ENCODE measurements at regions not wholly inside any gene's neighbourhood (a gene's known extent, or its start where the extent isn't known, plus 50 kb on each side); places are given as distances from the start of the nearest gene placed in this dataset.

DNA sequence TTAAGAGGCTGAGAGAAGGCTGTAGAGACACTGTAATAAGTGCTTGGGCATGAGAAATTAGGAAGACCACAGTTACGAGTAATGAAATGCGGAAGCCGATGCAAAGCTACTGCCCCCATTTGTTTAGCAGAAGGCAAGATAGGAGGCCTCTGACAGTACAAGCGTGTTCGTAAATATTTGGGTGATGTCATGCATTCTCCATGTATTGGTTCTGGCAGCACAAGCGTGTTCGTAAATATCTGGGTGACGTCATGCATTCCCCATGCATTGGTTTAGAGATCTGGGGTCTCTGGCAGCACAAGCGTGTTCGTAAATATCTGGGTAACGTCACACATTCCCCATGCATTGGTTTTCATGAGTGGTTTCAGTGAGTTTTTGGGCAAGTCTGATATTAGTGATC lies 661.5 kb upstream of the FRG1 start:
- no peak for DNase-seq (ENCODE audit: low read depth)

- DNase-seq (ENCODE audit: low read depth): no peak
Observed at GRCh38 chr4:189285377-189285776, 655.3 kb upstream of the FRG1 start.

GRCh38 chr4:189291939-189292338 lies 648.7 kb upstream of the FRG1 start:
- no peak for DNase-seq (ENCODE audit: low read depth)

DNA sequence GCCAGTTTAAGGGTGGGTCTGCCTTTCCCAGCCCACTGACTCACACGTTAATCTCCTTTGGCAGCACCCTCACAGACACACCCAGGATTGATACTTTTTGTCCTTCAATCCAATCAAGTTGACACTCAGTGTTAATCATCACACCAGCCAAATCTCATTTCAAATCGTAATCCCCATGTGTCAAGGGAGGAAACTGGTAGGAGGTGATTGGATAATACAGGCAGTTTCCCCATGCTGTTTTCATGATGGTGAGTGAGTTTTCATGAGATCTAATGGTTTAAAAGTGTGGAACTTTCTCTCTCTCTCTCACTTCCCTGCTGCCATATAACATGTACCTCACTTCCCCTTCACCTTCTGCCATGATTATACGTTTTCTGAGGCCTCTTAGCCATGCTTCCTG lies 647.2 kb upstream of the FRG1 start:
- DNase-seq (ENCODE audit: low read depth): no peak

GRCh38 chr4:189294574-189294973 lies 646.1 kb upstream of the FRG1 start:
- DNase-seq (ENCODE audit: low read depth): no peak

GRCh38 chr4:189299706-189300105 lies 641.0 kb upstream of the FRG1 start:
- DNase-seq (ENCODE audit: low read depth): no peak

- no peak for DNase-seq (ENCODE audit: low read depth)
Observed at GRCh38 chr4:189301692-189302091, 639.0 kb upstream of the FRG1 start.

DNA sequence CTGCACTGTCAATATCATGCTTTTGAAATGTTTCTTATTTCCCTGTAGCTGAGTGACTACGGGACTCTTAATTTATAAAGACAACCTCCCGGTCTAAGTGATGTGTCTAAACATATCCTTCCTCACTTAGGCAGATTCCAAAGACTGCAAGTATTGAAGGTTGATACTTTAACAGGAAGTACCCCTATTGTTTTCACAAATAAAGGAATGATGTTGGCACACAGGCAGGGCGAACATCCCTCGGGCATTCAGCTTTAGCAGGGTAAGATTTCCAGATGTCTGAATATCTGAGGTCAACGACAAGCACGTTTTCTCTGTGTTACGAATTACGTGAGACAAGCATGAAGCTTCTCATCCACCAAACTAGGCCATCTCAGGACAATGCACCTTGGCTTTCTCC lies 638.0 kb upstream of the FRG1 start:
- DNase-seq (ENCODE audit: low read depth): no peak

DNA sequence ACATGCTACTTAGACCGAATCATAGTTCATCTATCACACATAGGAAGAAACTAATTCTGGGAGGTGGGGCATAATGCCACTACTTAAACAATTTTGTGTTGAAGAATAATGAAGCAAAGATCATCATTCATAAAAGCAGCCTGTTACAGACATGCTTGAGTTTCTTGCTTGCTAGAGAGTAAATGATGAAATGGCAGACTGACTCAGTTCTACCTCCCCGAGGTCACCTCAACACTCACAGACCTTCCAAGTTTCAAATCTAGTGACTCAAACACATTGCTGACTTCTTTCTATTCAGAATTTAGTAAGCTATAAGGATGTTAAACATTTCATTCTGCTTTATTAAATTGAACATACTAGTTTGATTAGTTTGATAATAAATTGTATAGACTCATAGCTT lies 636.5 kb upstream of the FRG1 start:
- DNase-seq (ENCODE audit: low read depth): no peak

GRCh38 chr4:189304809-189305208 lies 635.9 kb upstream of the FRG1 start:
- DNase-seq (ENCODE audit: low read depth): no peak

- DNase-seq (ENCODE audit: low read depth): no peak
Observed at GRCh38 chr4:189305500-189305899, 635.2 kb upstream of the FRG1 start.

DNA sequence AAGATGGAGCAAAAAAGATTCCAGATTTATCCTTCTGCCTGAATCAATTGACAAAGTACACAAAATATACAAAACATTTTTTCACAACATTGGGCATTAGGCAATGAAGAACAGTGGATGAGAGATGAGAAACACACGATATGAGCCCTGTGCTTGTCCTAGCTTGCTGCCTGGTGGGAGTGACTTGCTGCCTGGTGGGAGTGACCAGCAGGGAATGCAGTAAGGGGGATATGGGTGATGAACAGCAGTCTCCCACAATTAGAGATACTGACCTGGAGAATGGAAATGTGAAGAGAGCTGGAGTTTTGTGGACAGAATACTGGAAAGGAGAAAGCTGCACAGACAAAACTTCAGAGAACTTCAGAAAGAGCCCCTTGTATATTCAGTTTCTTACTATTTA lies 629.4 kb upstream of the FRG1 start:
- DNase-seq (ENCODE audit: low read depth): no peak

GRCh38 chr4:189313064-189313463 lies 627.6 kb upstream of the FRG1 start:
- DNase-seq (ENCODE audit: low read depth): no peak

DNA sequence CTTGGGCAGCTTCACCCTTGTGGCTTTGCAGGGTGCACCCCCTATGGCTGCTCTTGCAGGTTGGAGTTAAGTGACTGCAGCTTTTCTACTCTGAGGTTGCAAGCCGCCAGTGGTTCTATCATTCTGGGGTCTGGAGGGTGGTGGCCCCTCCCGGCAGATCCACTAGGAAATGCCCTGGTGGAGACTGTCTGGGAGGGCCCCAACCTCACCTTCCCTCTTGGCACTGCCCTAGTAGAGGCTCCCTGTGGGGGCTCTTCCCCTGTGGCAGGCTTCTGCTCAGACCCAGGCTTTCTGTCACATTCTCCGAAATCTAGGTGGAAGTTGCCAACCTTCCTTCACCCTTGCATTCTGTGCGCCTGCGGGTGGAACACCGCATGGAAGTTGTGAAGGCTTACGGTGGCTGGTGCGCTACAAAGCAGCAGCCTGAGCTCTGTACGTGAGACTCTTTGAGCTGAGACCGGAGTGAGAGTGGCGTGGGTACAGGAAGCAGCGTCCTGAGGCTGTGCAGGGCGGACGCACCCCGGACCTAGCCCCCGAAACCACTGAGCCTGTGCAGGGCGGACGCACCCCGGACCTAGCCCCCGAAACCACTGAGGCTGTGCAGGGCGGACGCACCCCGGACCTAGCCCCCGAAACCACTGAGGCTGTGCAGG lies 626.7 kb upstream of the FRG1 start:
- DNase-seq (ENCODE audit: low read depth): no peak

DNA sequence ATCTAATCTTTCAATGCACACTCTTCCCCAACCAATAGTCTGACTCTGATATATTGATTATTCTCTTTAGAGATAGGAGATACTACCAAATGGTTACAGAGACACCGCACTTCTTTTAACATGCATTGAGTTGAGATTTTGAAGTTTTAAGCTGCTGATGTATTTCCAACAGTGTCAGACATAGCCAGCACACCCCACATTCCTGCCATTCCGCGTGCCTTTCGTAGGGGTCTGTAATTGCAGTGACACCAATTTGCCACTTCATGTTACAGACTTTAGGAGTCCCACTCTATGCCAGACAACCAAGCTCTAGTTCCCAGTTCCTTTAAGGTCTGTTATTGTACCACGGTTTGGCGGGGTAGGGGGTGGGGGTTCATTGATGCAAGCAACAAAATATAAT lies 618.2 kb upstream of the FRG1 start:
- DNase-seq (ENCODE audit: low read depth): no peak

DNA sequence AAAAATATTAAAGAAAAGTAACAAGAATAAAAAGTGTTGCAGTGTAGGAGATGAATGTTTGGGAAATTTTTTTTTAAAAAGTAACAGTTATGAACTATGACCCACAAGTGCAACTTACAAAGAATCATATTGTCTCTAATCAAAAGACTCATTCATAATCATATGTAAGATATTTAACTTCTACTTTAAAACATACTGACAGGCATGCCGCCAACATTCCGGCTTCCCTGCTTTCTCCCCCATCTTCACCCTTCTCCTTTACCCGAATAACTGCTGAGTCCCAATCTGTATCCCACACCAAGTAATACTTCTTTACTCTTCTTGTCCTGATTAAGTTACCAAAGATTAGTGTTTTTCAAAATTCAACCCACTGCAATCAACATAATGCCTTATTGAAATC lies 598.8 kb upstream of the FRG1 start:
- no peak for DNase-seq (ENCODE audit: low read depth)

GRCh38 chr4:189355590-189355989 lies 585.1 kb upstream of the FRG1 start:
- DNase-seq (ENCODE audit: low read depth): no peak

DNA sequence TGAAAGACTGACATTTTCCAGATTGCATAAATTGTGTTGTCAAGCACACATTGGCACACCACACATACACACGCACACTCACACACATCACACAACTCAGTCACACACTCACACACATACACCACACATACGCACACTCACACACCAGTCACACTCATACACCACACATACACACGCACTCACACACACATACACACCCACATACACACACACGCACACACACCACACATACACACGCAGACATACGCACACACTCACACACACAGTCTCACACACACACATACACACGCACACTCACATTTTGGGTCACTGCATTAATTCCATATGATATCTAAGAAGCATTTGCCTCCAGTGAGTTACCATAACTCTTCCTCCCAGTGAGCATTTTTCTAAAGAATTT lies 578.3 kb upstream of the FRG1 start:
- no peak for DNase-seq (ENCODE audit: low read depth)

- no peak for DNase-seq (ENCODE audit: low read depth)
Observed at GRCh38 chr4:189364032-189364449, 576.6 kb upstream of the FRG1 start.

DNA sequence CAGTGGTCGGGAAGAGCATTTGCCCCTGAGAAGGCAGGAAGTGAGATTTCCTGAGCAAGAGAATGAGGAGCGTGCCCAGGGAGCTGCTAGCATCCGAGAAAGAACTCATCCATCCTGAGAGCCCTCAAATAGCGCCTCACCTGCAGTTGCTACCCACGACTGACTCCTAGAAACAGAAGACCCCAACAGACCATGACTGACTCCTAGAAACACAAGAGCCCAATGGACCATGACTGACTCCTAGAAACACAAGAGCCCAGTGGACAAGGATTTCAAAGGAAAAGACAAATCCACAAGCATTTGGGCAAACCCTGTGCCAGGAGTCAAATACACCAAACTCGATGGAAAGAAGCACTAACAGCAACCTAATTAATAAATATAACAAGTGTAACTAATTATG lies 575.2 kb upstream of the FRG1 start:
- no peak for DNase-seq (ENCODE audit: low read depth)

GRCh38 chr4:189367832-189368231 lies 572.8 kb upstream of the FRG1 start:
- DNase-seq (ENCODE audit: low read depth): no peak

GRCh38 chr4:189374176-189374575 lies 566.5 kb upstream of the FRG1 start:
- DNase-seq (ENCODE audit: low read depth): no peak

DNA sequence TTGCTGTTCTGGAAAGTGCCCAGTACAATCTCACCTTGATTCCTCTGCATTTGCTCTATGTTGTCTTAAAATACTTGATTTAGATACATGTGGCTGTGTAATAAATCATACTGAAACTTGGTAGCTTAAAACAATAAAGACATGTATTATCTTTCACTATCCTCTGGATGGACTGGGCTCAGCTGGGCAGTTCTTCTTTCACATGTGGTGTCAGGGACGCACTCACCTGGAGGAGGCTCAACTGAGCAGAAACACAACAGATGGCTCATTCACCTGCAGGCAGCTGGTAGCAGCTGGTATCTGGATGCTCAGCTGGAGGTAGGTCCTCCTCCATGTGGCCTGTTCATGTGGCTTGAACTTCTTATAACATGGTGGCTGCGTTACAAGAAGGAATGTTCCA lies 563.8 kb upstream of the FRG1 start:
- no peak for DNase-seq (ENCODE audit: low read depth)

DNA sequence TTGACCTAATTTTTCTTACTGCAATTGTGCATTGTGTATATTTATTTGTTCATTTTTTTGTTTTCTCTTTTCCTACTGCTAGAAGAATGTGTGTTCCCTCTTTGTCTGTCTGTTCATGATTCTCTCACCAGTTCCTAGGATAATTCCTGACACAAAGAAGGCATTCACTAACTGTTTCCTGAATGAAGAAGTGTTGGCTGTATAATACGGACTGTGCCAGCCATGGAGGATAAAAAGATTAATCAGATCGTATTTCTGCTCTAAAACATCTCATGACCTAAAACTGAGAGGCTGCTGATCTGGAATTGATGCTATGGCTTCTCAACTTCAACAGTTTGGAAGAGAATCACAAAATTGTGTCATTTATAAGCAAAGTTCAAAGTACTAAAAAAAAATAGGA lies 563.1 kb upstream of the FRG1 start:
- DNase-seq (ENCODE audit: low read depth): no peak

- DNase-seq (ENCODE audit: low read depth): no peak
Observed at GRCh38 chr4:189385098-189385497, 555.6 kb upstream of the FRG1 start.

Measured in activated T-cell treated with anti-CD3 and anti-CD28 coated beads for 48 hours (primary cell).